RPMI8226 (cell line): ENCODE measurements at regions not wholly inside any gene's neighbourhood (a gene's known extent, or its start where the extent isn't known, plus 50 kb on each side); places are given as distances from the start of the nearest gene placed in this dataset.

Experiments used
- DNase-seq: peaks from one replicate; pipeline ENCODE4 v3.0.0-alpha.2; 2015

DNA sequence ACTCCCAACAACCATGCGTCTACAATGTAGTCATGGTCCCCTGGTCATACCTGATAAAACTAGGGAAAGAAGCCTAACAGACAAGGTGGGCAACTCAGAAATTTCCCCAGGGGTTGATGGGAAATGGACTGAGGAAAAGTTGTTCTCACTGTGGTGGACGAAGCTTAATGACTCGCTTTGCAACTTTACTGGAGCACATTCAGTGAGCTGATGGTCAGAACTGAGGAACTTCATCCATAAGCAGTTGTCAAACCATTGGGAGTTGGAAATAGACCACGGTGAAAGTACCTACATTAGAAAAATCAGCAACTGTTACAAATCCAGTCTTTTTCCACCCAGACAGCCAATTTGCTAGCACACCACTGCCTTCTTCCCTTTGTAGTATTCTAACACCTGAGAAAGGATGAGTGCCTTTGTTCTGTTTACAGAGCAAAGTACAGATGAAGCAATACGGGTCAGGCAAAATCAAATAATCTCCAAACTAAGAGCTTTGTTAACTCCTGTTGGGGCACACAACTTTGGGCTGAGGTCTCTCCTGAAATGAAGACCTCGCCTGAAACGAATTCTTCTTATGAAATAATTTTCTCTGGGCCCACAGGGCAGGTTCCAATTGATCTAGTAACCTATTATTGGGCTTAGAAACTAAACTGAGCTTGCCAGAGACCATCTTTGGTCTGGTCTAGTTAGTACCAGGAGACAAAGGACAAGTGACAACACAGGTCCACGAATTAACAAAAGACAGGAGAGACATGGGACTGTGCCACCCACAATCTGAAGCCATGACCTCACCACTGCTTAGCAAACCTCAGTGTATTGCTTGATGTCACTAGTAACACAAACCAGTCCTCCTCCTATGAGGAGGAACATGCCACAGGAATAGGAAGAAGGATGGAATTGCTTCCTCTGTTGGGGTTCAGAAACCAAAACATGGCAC, 58.9 kb upstream of the NFKB1 start:
- no peak for DNase-seq

DNA sequence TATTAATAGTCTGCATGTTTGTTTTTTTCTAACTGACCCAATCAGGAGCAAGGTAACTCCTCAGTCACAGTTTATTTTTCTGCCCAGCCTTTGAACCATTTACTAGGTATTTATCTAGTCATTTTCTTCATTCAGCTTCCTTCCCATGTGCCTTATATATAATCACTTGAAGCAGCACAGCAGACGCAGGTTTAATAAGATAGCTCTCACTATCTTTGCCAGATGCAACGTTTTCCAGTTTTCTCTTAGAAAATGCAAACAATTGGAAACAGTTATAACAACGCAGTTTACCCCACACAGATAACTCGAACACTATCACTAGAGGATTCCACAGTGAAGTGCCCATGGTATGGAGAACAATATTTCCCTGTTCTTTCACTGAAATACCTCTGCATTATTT, 56.4 kb upstream of the NFKB1 start:
- no peak for DNase-seq

DNA sequence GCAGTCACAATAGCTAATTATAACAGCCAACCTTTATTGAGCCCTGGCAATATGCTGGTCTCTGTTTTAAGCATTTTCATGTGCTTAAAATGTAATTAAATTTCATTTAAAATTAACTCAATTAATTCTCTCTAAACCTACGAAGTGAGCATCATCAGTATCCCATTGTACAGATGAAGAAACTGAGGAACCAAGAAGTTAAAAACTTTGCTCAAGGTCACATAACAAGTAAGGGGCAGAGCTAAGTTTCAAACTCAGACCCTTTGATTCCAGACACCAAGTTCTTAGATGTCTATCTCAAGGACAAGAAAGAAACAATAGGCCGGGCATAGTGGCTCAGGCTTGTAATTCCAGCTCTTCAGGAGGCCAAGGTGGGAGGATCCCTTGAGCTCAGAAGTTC, 55.9 kb upstream of the NFKB1 start:
- no peak for DNase-seq

DNA sequence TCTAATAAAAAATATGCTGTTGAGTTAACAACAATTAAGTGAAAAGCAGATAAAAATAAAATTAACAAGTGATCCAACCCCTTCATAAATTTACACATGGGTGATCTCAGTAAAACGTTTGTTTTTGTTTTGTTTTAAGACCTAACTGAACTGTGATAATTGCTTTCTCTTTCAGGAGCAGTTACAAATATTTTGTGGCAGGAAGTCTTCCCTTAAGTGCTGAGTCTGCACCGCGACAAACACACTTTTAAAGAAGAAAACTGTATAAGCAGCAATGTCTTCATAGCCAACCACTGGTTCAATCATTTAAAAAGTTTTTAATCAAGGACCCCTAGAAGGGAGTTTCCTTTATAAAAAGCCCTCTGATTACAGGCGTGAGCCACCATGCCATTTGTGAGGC, 53.7 kb upstream of the NFKB1 start:
- DNase-seq = peak; percentile 53

DNA sequence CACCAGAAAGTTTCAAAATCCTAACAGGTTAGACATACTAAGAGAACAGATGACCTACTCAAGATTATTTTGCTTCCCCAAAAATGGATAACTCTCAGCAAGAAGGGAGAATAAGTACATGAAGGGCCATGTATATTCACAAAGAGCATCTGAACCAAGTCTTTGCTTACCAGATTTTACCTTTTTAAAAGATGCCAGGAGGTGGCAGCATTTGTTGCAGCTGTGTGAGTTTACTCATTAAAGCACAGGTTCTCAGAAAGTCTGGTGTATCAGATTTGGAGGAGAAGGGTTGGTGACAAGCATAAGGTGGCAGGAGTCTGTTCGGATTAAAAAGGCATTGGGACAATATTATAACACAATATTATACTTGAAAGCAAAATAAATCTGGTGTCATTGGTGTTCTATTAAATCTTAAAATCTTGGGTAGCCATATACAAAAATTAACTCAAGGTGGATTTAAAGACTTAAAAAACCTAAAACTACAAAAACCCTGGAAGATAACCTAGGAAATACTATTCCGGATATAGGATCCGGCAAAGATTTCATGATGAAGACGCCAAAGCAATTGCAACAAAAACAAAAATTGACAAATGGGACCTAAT, 51.3 kb upstream of the NFKB1 start:
- peak; percentile 63 for DNase-seq

DNA sequence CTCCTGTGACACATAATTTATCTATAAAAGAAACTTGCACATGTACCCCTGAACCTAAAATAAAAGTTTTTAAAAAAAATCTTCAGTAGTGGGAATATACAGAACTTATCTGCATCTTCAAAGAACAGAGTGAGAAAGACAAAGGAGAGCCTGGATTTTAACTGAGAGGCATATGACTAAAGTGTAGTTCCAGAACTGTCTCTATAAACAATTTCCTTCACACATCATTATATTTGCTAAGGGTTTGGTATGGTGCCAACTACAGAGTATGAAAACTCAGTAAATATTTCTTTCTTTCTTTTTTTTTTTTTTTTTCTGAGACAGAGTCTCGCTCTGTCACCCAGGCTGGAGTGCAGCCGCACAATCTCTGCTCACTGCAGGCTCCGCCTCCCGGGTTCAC, 49.9 kb upstream of the NFKB1 start:
- no peak for DNase-seq
